Stimulated activated effector memory CD8-positive, alpha-beta T cell treated with anti-CD3 and anti-CD28 coated beads, Interleukin-12 subunit alpha, Interleukin-12 subunit beta, amount 100 ng/mL, for 72 hours (primary cell): ENCODE measurements at regions not wholly inside any gene's neighbourhood (a gene's known extent, or its start where the extent isn't known, plus 50 kb on each side); places are given as distances from the start of the nearest gene placed in this dataset.
A peak's percentile ranks its signal among the peaks of the same experiment; 100 is the strongest.

Experiments used
- ATAC-seq: fragments of 150-1000 bp; cut with Tn5 transposase; 2 replicates; pipeline ENCODE4 v1.10.0; 2021
- DNase-seq, 2 donors: peaks; one replicate each; pipeline ENCODE4 v3.0.0; 2021 to 2022; ENCODE audit warnings: low spot score in 2 of 2
- H3K27ac Mint-ChIP-seq: one replicate; pipeline ENCODE4 v1.8.0; 2022; ENCODE audit warnings: mild to moderate bottlenecking, mixed read lengths
- H3K36me3 Mint-ChIP-seq: one replicate; pipeline ENCODE4 v1.8.0; 2022; ENCODE audit warnings: mild to moderate bottlenecking, mixed read lengths
- H3K4me1 Mint-ChIP-seq: one replicate; pipeline ENCODE4 v1.8.0; 2022; ENCODE audit warnings: mixed read lengths
- H3K4me3 Mint-ChIP-seq: one replicate; pipeline ENCODE4 v1.8.0; 2022; ENCODE audit warnings: mild to moderate bottlenecking, mixed read lengths
- H3K9me3 Mint-ChIP-seq: one replicate; pipeline ENCODE4 v1.8.0; 2022; ENCODE audit warnings: mixed read lengths

- no peak overlapping the region for H3K4me3 Mint-ChIP-seq
- H3K4me1 Mint-ChIP-seq, result no peaks in the 10 kb centered on the region
- DNase-seq (no peak), ATAC-seq (no peak)
- peaks cover 10% of the 10 kb centered on the region for H3K9me3 Mint-ChIP-seq
- no peaks in the 10 kb centered on the region for H3K36me3 Mint-ChIP-seq
- H3K27ac Mint-ChIP-seq, result no peak overlapping the region
Observed at GRCh38 chr4:126592088-126592487, 1040.7 kb upstream of the INTU start.

- no peaks in the 10 kb centered on the region for H3K4me1 Mint-ChIP-seq
- H3K27ac Mint-ChIP-seq, result no peak overlapping the region
- H3K36me3 Mint-ChIP-seq, result no peaks in the 10 kb centered on the region
- peaks cover 8% of the 10 kb centered on the region for H3K9me3 Mint-ChIP-seq
- no peak for ATAC-seq
- no peak overlapping the region for H3K4me3 Mint-ChIP-seq
- DNase-seq, result no peak
Observed at GRCh38 chr4:126593626-126594025, 1039.1 kb upstream of the INTU start.

DNA sequence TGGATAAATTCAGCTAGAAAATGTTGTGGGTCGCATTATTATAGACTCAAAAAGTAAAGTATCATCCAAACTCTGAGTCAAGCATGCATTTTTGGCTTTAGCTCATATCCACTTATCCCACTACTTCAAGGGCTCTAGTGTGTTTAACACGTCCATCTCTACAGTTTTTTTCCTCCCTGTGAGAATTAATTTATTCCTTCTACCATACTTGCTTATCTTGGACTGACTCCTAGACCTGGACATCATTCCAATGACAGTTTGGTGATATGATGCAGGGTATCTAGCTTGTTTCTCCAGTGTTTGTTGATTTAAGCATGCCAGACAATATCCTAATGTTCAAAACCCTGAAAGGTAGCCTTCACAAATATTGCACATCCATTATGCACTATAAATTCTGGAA is 1037.1 kb upstream of the INTU start:
- peaks cover 8% of the 10 kb centered on the region for H3K9me3 Mint-ChIP-seq
- H3K27ac Mint-ChIP-seq, result no peak overlapping the region
- H3K4me1 Mint-ChIP-seq, result no peaks in the 10 kb centered on the region
- no peak for DNase-seq
- no peak overlapping the region for H3K4me3 Mint-ChIP-seq
- no peak for ATAC-seq
- no peaks in the 10 kb centered on the region for H3K36me3 Mint-ChIP-seq

GRCh38 chr4:126599746-126600145 is 1033.0 kb upstream of the INTU start:
- Mint-ChIP-seq H3K4me3 (no peak overlapping the region), H3K27ac (no peak overlapping the region), H3K4me1 (no peaks in the 10 kb centered on the region), H3K36me3 (no peaks in the 10 kb centered on the region), H3K9me3 (peaks cover 8% of the 10 kb centered on the region)
- no peak for DNase-seq
- ATAC-seq, result no peak

DNA sequence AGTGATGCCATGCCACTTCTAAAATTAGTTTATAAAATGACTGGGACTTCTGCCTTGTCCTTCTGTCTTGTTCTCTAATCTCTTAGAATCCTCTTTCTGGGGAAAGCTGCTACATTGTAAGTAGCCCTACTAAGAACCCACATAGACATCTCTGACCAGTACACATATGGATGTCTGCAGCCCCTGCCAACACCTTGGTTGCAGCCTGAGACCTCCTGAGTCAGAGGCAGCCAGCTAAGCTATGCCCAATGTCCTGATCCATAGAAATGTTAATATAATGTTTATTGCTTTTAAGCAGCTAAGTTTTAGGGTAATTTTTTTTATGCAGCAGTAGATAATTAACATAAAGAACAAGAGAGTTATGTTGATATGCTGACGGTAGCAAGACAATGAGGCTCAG is 1029.5 kb upstream of the INTU start:
- no peaks in the 10 kb centered on the region for H3K36me3 Mint-ChIP-seq

GRCh38 chr4:126603825-126604224 is 1028.9 kb upstream of the INTU start:
- DNase-seq (no peak), ATAC-seq (no peak)
- Mint-ChIP-seq H3K36me3 (no peaks in the 10 kb centered on the region), H3K4me3 (no peak overlapping the region), H3K4me1 (no peaks in the 10 kb centered on the region), H3K27ac (no peak overlapping the region), H3K9me3 (peaks cover 3% of the 10 kb centered on the region)

More for the DNA sequence above, 1029.5 kb upstream of the INTU start:
- no peak for DNase-seq
- Mint-ChIP-seq H3K27ac (no peak overlapping the region), H3K4me3 (no peak overlapping the region), H3K9me3 (peaks cover 3% of the 10 kb centered on the region), H3K4me1 (no peaks in the 10 kb centered on the region)
- no peak for ATAC-seq

- DNase-seq, result no peak
- peaks cover 3% of the 10 kb centered on the region for H3K9me3 Mint-ChIP-seq
- no peak for ATAC-seq
- no peak overlapping the region for H3K4me3 Mint-ChIP-seq
- H3K36me3 Mint-ChIP-seq, result no peaks in the 10 kb centered on the region
- no peak overlapping the region for H3K27ac Mint-ChIP-seq
- H3K4me1 Mint-ChIP-seq, result no peaks in the 10 kb centered on the region
Observed at GRCh38 chr4:126604268-126604867, 1028.4 kb upstream of the INTU start.

GRCh38 chr4:126610933-126611332 is 1021.8 kb upstream of the INTU start:
- H3K36me3 Mint-ChIP-seq, result no peaks in the 10 kb centered on the region
- no peak for ATAC-seq
- H3K4me3 Mint-ChIP-seq, result no peak overlapping the region
- DNase-seq, result no peak
- peaks cover under 1% of the 10 kb centered on the region for H3K9me3 Mint-ChIP-seq
- H3K27ac Mint-ChIP-seq, result no peak overlapping the region
- H3K4me1 Mint-ChIP-seq, result no peaks in the 10 kb centered on the region

GRCh38 chr4:126611900-126612299 is 1020.9 kb upstream of the INTU start:
- no peak overlapping the region for H3K27ac Mint-ChIP-seq
- H3K36me3 Mint-ChIP-seq, result no peaks in the 10 kb centered on the region
- H3K9me3 Mint-ChIP-seq, result peaks cover 5% of the 10 kb centered on the region

DNA sequence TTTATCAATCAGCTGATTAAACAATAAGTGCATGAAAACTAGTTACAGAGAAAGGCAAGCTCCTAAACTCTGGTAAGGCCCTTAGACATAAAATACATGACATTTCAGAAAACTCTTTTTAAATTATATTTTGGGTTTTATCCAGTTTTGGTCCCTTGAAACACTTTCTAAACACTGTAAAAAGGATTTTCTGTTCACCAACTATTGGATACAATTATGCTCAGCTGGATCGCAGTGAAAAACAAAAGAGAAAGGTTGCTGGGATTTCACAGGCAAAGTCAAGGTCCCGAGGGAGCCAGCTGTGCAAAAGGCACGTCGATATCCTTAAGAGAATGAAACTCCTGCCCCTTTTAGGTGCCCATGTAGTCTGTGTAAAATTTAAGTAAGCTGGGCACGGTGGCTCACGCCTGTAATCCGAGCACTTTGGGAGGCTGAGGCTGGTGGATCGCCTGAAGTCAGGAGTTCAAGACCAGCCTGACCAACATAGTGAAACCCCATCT is 1018.4 kb upstream of the INTU start:
- DNase-seq, result no peak
- Mint-ChIP-seq H3K27ac (no peak overlapping the region), H3K9me3 (peaks cover 13% of the 10 kb centered on the region), H3K36me3 (no peaks in the 10 kb centered on the region), H3K4me3 (no peak overlapping the region), H3K4me1 (no peaks in the 10 kb centered on the region)
- no peak for ATAC-seq

More at GRCh38 chr4:126611900-126612299, 1020.9 kb upstream of the INTU start:
- ATAC-seq, result no peak
- no peak overlapping the region for H3K4me3 Mint-ChIP-seq
- no peak for DNase-seq
- H3K4me1 Mint-ChIP-seq, result no peaks in the 10 kb centered on the region

- Mint-ChIP-seq H3K4me1 (no peaks in the 10 kb centered on the region), H3K36me3 (no peaks in the 10 kb centered on the region), H3K27ac (no peak overlapping the region), H3K4me3 (no peak overlapping the region), H3K9me3 (peaks cover 20% of the 10 kb centered on the region)
- peak; percentile 48 for ATAC-seq
- no peak for DNase-seq
Observed at GRCh38 chr4:126616795-126617194, 1016.0 kb upstream of the INTU start.

GRCh38 chr4:126627255-126627654 is 1005.5 kb upstream of the INTU start:
- H3K27ac Mint-ChIP-seq, result no peak overlapping the region
- H3K4me1 Mint-ChIP-seq, result no peaks in the 10 kb centered on the region
- no peak overlapping the region for H3K4me3 Mint-ChIP-seq
- peaks cover 6% of the 10 kb centered on the region for H3K9me3 Mint-ChIP-seq
- ATAC-seq (no peak), DNase-seq (no peak)
- no peaks in the 10 kb centered on the region for H3K36me3 Mint-ChIP-seq

DNA sequence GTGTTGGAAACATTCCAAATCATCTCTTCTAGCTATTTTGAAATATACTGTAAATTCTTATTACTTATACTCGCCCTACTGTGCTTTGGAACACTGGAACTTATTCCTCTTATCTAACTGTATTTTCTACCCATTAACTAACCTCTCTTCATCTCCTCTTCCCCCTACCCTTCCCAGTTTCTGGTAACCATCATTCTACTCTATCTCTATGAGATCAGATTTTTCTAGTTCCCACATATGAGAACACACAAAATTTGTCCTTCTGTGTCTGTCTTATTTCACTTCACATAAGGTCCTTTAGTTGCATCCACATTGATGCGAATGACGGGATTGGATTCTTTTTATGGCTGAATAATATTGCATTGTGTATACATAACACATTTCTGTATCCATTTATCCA is 1003.8 kb upstream of the INTU start:
- DNase-seq (no peak), ATAC-seq (no peak)
- H3K36me3 Mint-ChIP-seq, result no peaks in the 10 kb centered on the region
- no peaks in the 10 kb centered on the region for H3K4me1 Mint-ChIP-seq
- no peak overlapping the region for H3K4me3 Mint-ChIP-seq
- no peak overlapping the region for H3K27ac Mint-ChIP-seq
- H3K9me3 Mint-ChIP-seq, result peaks cover 3% of the 10 kb centered on the region

DNA sequence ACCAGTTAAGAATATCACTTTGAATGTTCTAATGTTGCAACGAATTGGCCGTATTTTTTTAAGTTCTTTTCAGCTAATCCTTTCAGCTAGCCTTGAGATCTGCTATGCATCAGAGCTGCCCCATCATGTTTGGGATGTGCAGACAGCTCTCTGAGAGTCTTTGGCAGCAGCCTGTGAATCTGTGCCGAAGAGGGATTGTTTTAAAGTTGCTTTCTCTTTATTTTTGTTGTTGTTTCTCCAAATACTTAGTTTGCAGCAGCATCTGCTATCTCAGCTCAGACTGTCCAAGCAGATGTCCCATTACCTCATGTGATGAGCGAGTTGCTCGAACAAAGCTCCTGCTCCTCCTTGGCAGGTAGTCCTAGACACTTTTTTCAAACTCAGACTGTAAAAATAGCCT is 1002.5 kb upstream of the INTU start:
- no peak overlapping the region for H3K27ac Mint-ChIP-seq
- no peak for DNase-seq
- no peaks in the 10 kb centered on the region for H3K4me1 Mint-ChIP-seq
- H3K4me3 Mint-ChIP-seq, result no peak overlapping the region
- ATAC-seq, result no peak
- H3K9me3 Mint-ChIP-seq, result peaks cover 6% of the 10 kb centered on the region
- H3K36me3 Mint-ChIP-seq, result no peaks in the 10 kb centered on the region

GRCh38 chr4:126633306-126633705 is 999.5 kb upstream of the INTU start:
- no peak overlapping the region for H3K27ac Mint-ChIP-seq
- ATAC-seq, result no peak
- H3K4me1 Mint-ChIP-seq, result no peaks in the 10 kb centered on the region
- no peak for DNase-seq
- no peaks in the 10 kb centered on the region for H3K36me3 Mint-ChIP-seq
- H3K4me3 Mint-ChIP-seq, result no peak overlapping the region
- H3K9me3 Mint-ChIP-seq, result peaks cover 3% of the 10 kb centered on the region

GRCh38 chr4:126637706-126638105 is 995.1 kb upstream of the INTU start:
- Mint-ChIP-seq H3K27ac (no peak overlapping the region), H3K36me3 (no peaks in the 10 kb centered on the region), H3K4me1 (no peaks in the 10 kb centered on the region), H3K9me3 (peaks cover 12% of the 10 kb centered on the region), H3K4me3 (no peak overlapping the region)
- DNase-seq (no peak), ATAC-seq (no peak)

DNA sequence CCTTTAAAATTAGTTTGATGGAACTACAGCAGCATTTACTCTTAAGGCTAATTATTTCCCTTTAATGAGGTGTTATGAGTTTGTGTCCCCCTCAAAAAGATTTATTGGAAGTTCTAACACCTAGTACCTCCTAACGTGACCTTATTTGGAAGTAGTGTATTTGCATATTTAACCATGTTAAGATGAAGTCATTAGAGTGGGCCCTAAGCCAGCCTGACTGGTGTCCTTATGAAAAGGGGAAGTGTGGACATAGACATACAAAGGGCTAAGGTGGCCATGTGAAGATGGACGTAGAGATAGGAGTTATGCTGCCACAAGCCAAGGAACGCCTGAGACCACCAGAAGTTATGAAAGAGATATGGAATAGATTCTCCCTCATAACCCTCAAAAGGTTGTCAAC is 985.4 kb upstream of the INTU start:
- no peaks in the 10 kb centered on the region for H3K4me1 Mint-ChIP-seq
- ATAC-seq (no peak), DNase-seq (no peak)
- no peaks in the 10 kb centered on the region for H3K36me3 Mint-ChIP-seq
- H3K9me3 Mint-ChIP-seq, result peaks cover 10% of the 10 kb centered on the region
- no peak overlapping the region for H3K4me3 Mint-ChIP-seq
- no peak overlapping the region for H3K27ac Mint-ChIP-seq
